IPS-18c (cell line): ENCODE measurements at regions not wholly inside any gene's neighbourhood (a gene's known extent, or its start where the extent isn't known, plus 50 kb on each side); places are given as distances from the start of the nearest gene placed in this dataset.
"Not testable (repeated sequence)": the region's sequence is repeated elsewhere in the genome, so short reads cannot be mapped to it uniquely, and the experiment has no call there.

Experiments
- H3K4me3 ChIP-seq: 2 replicates; pipeline ENCODE4 v1.7.0; 2013; ENCODE audit warnings: low read depth, mild to moderate bottlenecking, low read length, moderate library complexity; ENCODE audit not compliant: insufficient read depth
- H3K9me3 ChIP-seq: one replicate; pipeline ENCODE4 v1.6.1; 2013; ENCODE audit warnings: mild to moderate bottlenecking, low read length, moderate library complexity; ENCODE audit not compliant: control insufficient read depth, insufficient read depth

- H3K4me3 ChIP-seq = not testable (repeated sequence)
- peaks cover 10% of the 10 kb centered on the region for H3K9me3 ChIP-seq
Measured at GRCh38 chr14:106366971-106367370, 840.6 kb downstream of the TMEM121 start.

- H3K4me3 ChIP-seq = not testable (repeated sequence)
- H3K9me3 ChIP-seq = peaks cover 24% of the 10 kb centered on the region
Measured at GRCh38 chr14:106369456-106369855, 843.1 kb downstream of the TMEM121 start.

GRCh38 chr14:106372870-106373652, 846.7 kb downstream of the TMEM121 start:
- Histone ChIP-seq H3K9me3 (peaks cover 24% of the 10 kb centered on the region), H3K4me3 (no peak overlapping the region)

- H3K4me3 ChIP-seq = not testable (repeated sequence)
- peaks cover 21% of the 10 kb centered on the region for H3K9me3 ChIP-seq
Measured at GRCh38 chr14:106373653-106374110, 847.3 kb downstream of the TMEM121 start.

- Histone ChIP-seq H3K4me3 (no peak overlapping the region), H3K9me3 (peaks cover 15% of the 10 kb centered on the region)
Measured at GRCh38 chr14:106377432-106377831, 851.0 kb downstream of the TMEM121 start.

- H3K4me3 ChIP-seq = no peak overlapping the region
- peaks cover 12% of the 10 kb centered on the region for H3K9me3 ChIP-seq
Measured at GRCh38 chr14:106378191-106378590, 851.8 kb downstream of the TMEM121 start.

GRCh38 chr14:106380740-106381139, 854.4 kb downstream of the TMEM121 start:
- H3K4me3 ChIP-seq = no peak overlapping the region
- H3K9me3 ChIP-seq = peaks cover 8% of the 10 kb centered on the region

GRCh38 chr14:106389186-106389585, 862.8 kb downstream of the TMEM121 start:
- peaks cover 21% of the 10 kb centered on the region for H3K9me3 ChIP-seq
- not testable (repeated sequence) for H3K4me3 ChIP-seq

GRCh38 chr14:106390401-106390800, 864.0 kb downstream of the TMEM121 start:
- peaks cover 23% of the 10 kb centered on the region for H3K9me3 ChIP-seq
- H3K4me3 ChIP-seq = no peak overlapping the region

GRCh38 chr14:106390947-106391346, 864.6 kb downstream of the TMEM121 start:
- Histone ChIP-seq H3K9me3 (peaks cover 27% of the 10 kb centered on the region), H3K4me3 (peak overlapping the region; percentile 20; the same call in 1 of the 2 replicates)

- H3K9me3 ChIP-seq = peaks cover 34% of the 10 kb centered on the region
- H3K4me3 ChIP-seq = no peak overlapping the region
Measured at GRCh38 chr14:106393742-106394141, 867.4 kb downstream of the TMEM121 start.

GRCh38 chr14:106395456-106396050, 869.2 kb downstream of the TMEM121 start:
- H3K4me3 ChIP-seq = no peak overlapping the region
- H3K9me3 ChIP-seq = peaks cover 31% of the 10 kb centered on the region

- no peak overlapping the region for H3K4me3 ChIP-seq
Measured at GRCh38 chr14:106396999-106397398, 870.6 kb downstream of the TMEM121 start.

GRCh38 chr14:106398931-106399331, 872.5 kb downstream of the TMEM121 start:
- not testable (repeated sequence) for H3K4me3 ChIP-seq
- H3K9me3 ChIP-seq = peaks cover 16% of the 10 kb centered on the region

More at GRCh38 chr14:106396999-106397398, 870.6 kb downstream of the TMEM121 start:
- peaks cover 25% of the 10 kb centered on the region for H3K9me3 ChIP-seq

- H3K4me3 ChIP-seq, H3K9me3 ChIP-seq: not testable (repeated sequence)
Measured at GRCh38 chr14:106401316-106401715, 874.9 kb downstream of the TMEM121 start.

- H3K9me3 ChIP-seq, H3K4me3 ChIP-seq: not testable (repeated sequence)
Measured at GRCh38 chr14:106410229-106410628, 883.8 kb downstream of the TMEM121 start.

- no peak overlapping the region for H3K4me3 ChIP-seq
- peaks cover 24% of the 10 kb centered on the region for H3K9me3 ChIP-seq
Measured at GRCh38 chr14:106414464-106414863, 888.1 kb downstream of the TMEM121 start.
